Testis (tissue), 2 donors: ENCODE measurements at regions not wholly inside any gene's neighbourhood (a gene's known extent, or its start where the extent isn't known, plus 50 kb on each side); places are given as distances from the start of the nearest gene placed in this dataset.

Experiments used
- DNase-seq: peaks from one replicate; pipeline ENCODE4 v3.0.0-alpha.2; 2019
- H3K27ac ChIP-seq, 2 donors: fragments of 200-600 bp; sonication (generic); one replicate each; pipeline ENCODE4 v1.5.1; 2019
- H3K27me3 ChIP-seq: fragments of 200-600 bp; sonication (generic); one replicate; pipeline ENCODE4 v1.5.1; 2019
- H3K36me3 ChIP-seq: fragments of 200-600 bp; sonication (generic); one replicate; pipeline ENCODE4 v1.5.1; 2017; ENCODE audit warnings: low read depth; ENCODE audit errors: missing control alignments
- H3K4me1 ChIP-seq: fragments of 200-600 bp; sonication (generic); one replicate; pipeline ENCODE4 v1.5.1; 2019
- H3K4me3 ChIP-seq, 2 donors: fragments of 200-600 bp; sonication (generic); one replicate each; pipeline ENCODE4 v1.5.1; 2017 to 2019
- H3K9me3 ChIP-seq: fragments of 200-600 bp; sonication (generic); one replicate; pipeline ENCODE4 v1.5.1; 2017
- POLR2A ChIP-seq: fragments of 450-650 bp; IDR thresholded peaks from one replicate; pipeline ENCODE4 v1.6.1; 2017; ENCODE audit warnings: antibody characterized with exemption, mild to moderate bottlenecking, moderate library complexity
- WGBS, 2 donors: methylation state at CpG; one replicate each; pipeline ENCODE4 v1.1.5; 2018; 5-methylcytosine and 5-hydroxymethylcytosine counted together
- intact Hi-C: fragments of 100-400 bp; cut with DNase I; formaldehyde crosslinking; loops from one replicate; pipeline ENCODE4 v1.15.1; 2023; ENCODE audit warnings: low total_unique reads
- TF ChIP-seq, protein P1 (sequence below), 3 experiments: fragments of 450-650 bp in 2 of 3; fragments of 200-600 bp in 1 of 3; sonication (generic) in 1 of 3; IDR thresholded peaks; one replicate each; pipeline ENCODE4 v1.5.1; 2016 to 2019; ENCODE audit warnings: antibody characterized with exemption in 3 of 3, mild to moderate bottlenecking in 2 of 3, moderate library complexity in 1 of 3

- no peaks in the 10 kb centered on the region for H3K4me1 ChIP-seq
- no peak for DNase-seq
- H3K27ac ChIP-seq: no peak overlapping the region
- WGBS, 2 donors: 62 to 66% methylated on average over 3 of the region's 3 CpGs
- intact Hi-C loops: no loop called here
- no peaks in the 10 kb centered on the region for H3K27me3 ChIP-seq
- H3K36me3 ChIP-seq: no peaks in the 10 kb centered on the region
- TF ChIP-seq POLR2A: no peak
- TF ChIP-seq, protein P1, sequence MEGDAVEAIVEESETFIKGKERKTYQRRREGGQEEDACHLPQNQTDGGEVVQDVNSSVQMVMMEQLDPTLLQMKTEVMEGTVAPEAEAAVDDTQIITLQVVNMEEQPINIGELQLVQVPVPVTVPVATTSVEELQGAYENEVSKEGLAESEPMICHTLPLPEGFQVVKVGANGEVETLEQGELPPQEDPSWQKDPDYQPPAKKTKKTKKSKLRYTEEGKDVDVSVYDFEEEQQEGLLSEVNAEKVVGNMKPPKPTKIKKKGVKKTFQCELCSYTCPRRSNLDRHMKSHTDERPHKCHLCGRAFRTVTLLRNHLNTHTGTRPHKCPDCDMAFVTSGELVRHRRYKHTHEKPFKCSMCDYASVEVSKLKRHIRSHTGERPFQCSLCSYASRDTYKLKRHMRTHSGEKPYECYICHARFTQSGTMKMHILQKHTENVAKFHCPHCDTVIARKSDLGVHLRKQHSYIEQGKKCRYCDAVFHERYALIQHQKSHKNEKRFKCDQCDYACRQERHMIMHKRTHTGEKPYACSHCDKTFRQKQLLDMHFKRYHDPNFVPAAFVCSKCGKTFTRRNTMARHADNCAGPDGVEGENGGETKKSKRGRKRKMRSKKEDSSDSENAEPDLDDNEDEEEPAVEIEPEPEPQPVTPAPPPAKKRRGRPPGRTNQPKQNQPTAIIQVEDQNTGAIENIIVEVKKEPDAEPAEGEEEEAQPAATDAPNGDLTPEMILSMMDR (IDR thresholded peaks at IDR 0.05): no peak
- no peak overlapping the region for H3K4me3 ChIP-seq
- H3K9me3 ChIP-seq: no peaks in the 10 kb centered on the region
These were observed 474.1 kb upstream of the BTBD3 start for GRCh38 chr20:11443382-11444119.

GRCh38 chr20:11445161-11445560 is 472.5 kb upstream of the BTBD3 start:
- no peak for DNase-seq
- Histone ChIP-seq H3K27me3 (no peaks in the 10 kb centered on the region), H3K27ac (no peak overlapping the region), H3K4me3 (no peak overlapping the region), H3K36me3 (no peaks in the 10 kb centered on the region), H3K9me3 (no peaks in the 10 kb centered on the region), H3K4me1 (no peaks in the 10 kb centered on the region)
- TF ChIP-seq POLR2A: no peak
- TF ChIP-seq, protein P1 (IDR thresholded peaks at IDR 0.05): no peak
- 61 to 76% methylated on average over 3 of the region's 3 CpGs for WGBS, 2 donors
- intact Hi-C loops: no loop called here

- H3K27ac ChIP-seq: no peak overlapping the region
- DNase-seq: no peak
- no peaks in the 10 kb centered on the region for H3K9me3 ChIP-seq
- H3K27me3 ChIP-seq: no peaks in the 10 kb centered on the region
- TF ChIP-seq, protein P1 (IDR thresholded peaks at IDR 0.05): no peak
- no peak for TF ChIP-seq POLR2A
- no peak overlapping the region for H3K4me3 ChIP-seq
- intact Hi-C loops: no loop called here
- H3K4me1 ChIP-seq: no peaks in the 10 kb centered on the region
- H3K36me3 ChIP-seq: no peaks in the 10 kb centered on the region
These were observed 471.8 kb upstream of the BTBD3 start for GRCh38 chr20:11445891-11446290.

GRCh38 chr20:11447371-11448100 is 470.2 kb upstream of the BTBD3 start:
- DNase-seq: no peak
- H3K27ac ChIP-seq: no peak overlapping the region
- intact Hi-C loops: no loop called here
- TF ChIP-seq POLR2A: no peak
- TF ChIP-seq, protein P1 (IDR thresholded peaks at IDR 0.05): no peak
- H3K4me1 ChIP-seq: no peaks in the 10 kb centered on the region
- no peak overlapping the region for H3K4me3 ChIP-seq
- no peaks in the 10 kb centered on the region for H3K9me3 ChIP-seq
- 57 to 59% methylated on average over 3 to 5 of the region's 5 CpGs for WGBS, 2 donors
- no peaks in the 10 kb centered on the region for H3K36me3 ChIP-seq
- no peaks in the 10 kb centered on the region for H3K27me3 ChIP-seq

DNA sequence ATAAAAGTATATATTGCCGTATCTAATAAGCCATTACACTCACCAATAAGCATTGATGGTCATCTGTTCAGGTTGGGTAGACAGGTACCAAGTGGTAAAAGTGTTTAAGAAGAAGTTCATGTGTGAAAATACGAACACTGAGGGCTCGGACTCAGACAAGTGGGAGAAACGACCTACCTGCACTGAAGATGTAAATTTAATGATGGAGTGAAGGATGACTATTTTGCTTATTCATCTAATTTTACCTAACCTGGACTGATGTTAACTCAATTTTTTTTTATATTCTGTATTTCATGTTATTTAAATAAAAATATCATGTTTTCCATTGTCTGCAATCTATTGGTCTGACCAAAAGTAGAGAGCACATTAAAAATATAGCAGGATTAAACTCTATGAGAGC is 469.1 kb upstream of the BTBD3 start:
- H3K4me1 ChIP-seq: no peaks in the 10 kb centered on the region
- H3K36me3 ChIP-seq: no peaks in the 10 kb centered on the region
- H3K27me3 ChIP-seq: no peaks in the 10 kb centered on the region
- no peak overlapping the region for H3K4me3 ChIP-seq
- 88 to 93% methylated on average over 4 of the region's 4 CpGs for WGBS, 2 donors
- TF ChIP-seq, protein P1 (IDR thresholded peaks at IDR 0.05): no peak
- no peak for TF ChIP-seq POLR2A
- intact Hi-C loops: no loop called here
- no peaks in the 10 kb centered on the region for H3K9me3 ChIP-seq
- H3K27ac ChIP-seq: no peak overlapping the region
- DNase-seq: no peak
